Activated CD4-positive, alpha-beta memory T cell treated with anti-CD3 and anti-CD28 coated beads for 36 hours (primary cell): ENCODE measurements at regions not wholly inside any gene's neighbourhood (a gene's known extent, or its start where the extent isn't known, plus 50 kb on each side); places are given as distances from the start of the nearest gene placed in this dataset.

Experiments
- CTCF ChIA-PET: fragments of 350-600 bp; sonication (Branson Sonifier 250); formaldehyde crosslinking; loops from one replicate; lab custom pipeline; 2021; ENCODE audit warnings: antibody characterized with exemption, inconsistent platforms; lab: Charles Lee
- POLR2A ChIA-PET: fragments of 350-600 bp; sonication (Branson Sonifier 250); formaldehyde crosslinking; loops from one replicate; lab custom pipeline; 2021; ENCODE audit warnings: antibody characterized with exemption; lab: Charles Lee
- DNase-seq: peaks from one replicate; pipeline ENCODE4 v3.0.0-alpha.2; 2020
- H3K27ac Mint-ChIP-seq: one replicate; pipeline ENCODE4 v1.8.0; 2021; ENCODE audit warnings: mixed read lengths
- H3K27me3 Mint-ChIP-seq: one replicate; pipeline ENCODE4 v1.8.0; 2021; ENCODE audit warnings: mixed read lengths
- H3K36me3 Mint-ChIP-seq: one replicate; pipeline ENCODE4 v1.8.0; 2021; ENCODE audit warnings: mixed read lengths
- H3K4me1 Mint-ChIP-seq: one replicate; pipeline ENCODE4 v1.8.0; 2021; ENCODE audit warnings: low read depth, mixed read lengths
- H3K4me3 Mint-ChIP-seq: one replicate; pipeline ENCODE4 v1.8.0; 2021; ENCODE audit warnings: mild to moderate bottlenecking, mixed read lengths
- H3K9me3 Mint-ChIP-seq: one replicate; pipeline ENCODE4 v1.8.0; 2021; ENCODE audit warnings: mixed read lengths
- intact Hi-C: fragments of 100-400 bp; cut with micrococcal nuclease; formaldehyde crosslinking; loops from one replicate; pipeline ENCODE4 v1.15.1; 2023

DNA sequence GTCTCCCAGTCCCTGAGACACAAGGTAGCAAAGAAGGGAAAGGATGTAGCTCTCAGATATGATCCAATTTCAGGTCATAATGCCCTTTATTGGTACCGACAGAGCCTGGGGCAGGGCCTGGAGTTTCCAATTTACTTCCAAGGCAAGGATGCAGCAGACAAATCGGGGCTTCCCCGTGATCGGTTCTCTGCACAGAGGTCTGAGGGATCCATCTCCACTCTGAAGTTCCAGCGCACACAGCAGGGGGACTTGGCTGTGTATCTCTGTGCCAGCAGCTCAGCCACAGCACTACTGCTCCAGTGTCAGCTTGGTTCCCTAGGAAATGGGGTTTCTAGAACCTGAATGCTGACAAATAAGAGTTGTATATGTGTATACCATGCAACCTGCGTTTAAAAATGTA, 74.6 kb upstream of the PRSS58 start:
- CTCF ChIA-PET, result interaction anchor here (1.0 to 3.1 kb wide), 2 partner anchors 9 to 13 kb away, joined by 3 to 15 read pairs; no protein-coding TSS in a partner anchor
- Mint-ChIP-seq H3K4me1 (peaks cover 12% of the 10 kb centered on the region), H3K4me3 (peak overlapping the region; percentile 32), H3K36me3 (no peaks in the 10 kb centered on the region), H3K9me3 (no peaks in the 10 kb centered on the region), H3K27ac (no peak overlapping the region), H3K27me3 (peaks cover 15% of the 10 kb centered on the region)
- intact Hi-C loops, result no loop called here
- POLR2A ChIA-PET, result no interaction called here
- DNase-seq, result no peak

- intact Hi-C loops, result no loop called here
- Mint-ChIP-seq H3K36me3 (no peaks in the 10 kb centered on the region), H3K9me3 (no peaks in the 10 kb centered on the region), H3K27ac (peak overlapping the region; percentile 28), H3K27me3 (peaks cover 15% of the 10 kb centered on the region), H3K4me3 (peak overlapping the region; percentile 32), H3K4me1 (peaks cover 9% of the 10 kb centered on the region)
- ChIA-PET POLR2A (no interaction called here), CTCF (interaction anchor here (1.0 to 3.1 kb wide), 2 partner anchors 9 to 12 kb away, joined by 3 to 15 read pairs; no protein-coding TSS in a partner anchor)
- DNase-seq, result no peak
Observed at GRCh38 chr7:142331941-142332340, 74.1 kb upstream of the PRSS58 start.

DNA sequence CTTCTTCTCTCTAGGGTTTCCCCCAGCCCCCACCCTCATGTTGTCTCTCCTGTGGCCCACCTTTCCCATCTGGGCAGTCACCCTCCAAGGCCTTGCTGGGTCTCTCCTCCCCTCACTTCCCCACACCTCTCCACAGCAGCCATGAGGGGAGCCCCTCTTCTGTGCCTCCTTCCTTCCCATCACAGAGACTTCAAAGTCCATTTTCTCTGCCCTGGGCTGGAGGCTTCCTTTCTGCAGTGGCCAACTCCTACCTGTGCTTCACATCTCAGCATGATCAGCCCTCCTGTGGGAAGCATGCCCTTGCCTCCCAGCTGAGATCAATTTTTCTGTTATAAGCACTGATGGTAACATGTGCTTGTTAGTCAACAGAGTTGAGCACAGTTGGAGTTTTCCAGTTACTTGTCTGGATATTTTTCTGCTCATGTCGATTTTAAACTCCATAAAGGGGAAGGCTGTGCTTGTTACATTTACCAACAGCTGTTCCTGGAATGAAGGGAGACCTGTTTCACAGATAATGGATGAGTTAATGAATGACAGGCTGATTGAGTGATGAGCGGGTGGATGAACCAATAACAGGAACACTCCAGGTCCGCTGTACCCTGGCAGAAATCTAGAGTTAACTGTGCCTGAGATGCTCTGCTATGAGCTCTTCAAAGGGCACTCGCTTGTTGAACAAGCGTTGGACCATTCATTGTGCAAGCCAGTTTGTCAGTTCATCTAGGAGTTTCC, 71.4 kb upstream of the PRSS58 start:
- Mint-ChIP-seq H3K36me3 (no peaks in the 10 kb centered on the region), H3K27ac (peak overlapping the region; percentile 59), H3K9me3 (no peaks in the 10 kb centered on the region), H3K27me3 (peaks cover 16% of the 10 kb centered on the region), H3K4me3 (peak overlapping the region; percentile 13), H3K4me1 (peaks cover 17% of the 10 kb centered on the region)
- intact Hi-C loops, result loop anchor here (10.0 kb wide), 1 partner anchor 886 kb away; no protein-coding TSS in a partner anchor
- POLR2A ChIA-PET, result no interaction called here
- CTCF ChIA-PET, result no interaction called here
- DNase-seq, result no peak

DNA sequence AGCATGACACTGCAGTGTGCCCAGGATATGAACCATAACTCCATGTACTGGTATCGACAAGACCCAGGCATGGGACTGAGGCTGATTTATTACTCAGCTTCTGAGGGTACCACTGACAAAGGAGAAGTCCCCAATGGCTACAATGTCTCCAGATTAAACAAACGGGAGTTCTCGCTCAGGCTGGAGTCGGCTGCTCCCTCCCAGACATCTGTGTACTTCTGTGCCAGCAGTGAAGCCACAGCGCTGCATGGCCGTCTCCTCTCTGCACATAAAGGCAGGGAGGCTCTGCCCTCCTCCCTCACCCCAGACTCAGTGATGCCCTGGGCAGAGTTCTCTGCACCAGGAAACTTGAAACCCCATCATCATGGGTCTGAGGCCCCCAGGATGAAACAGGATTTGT, 70.7 kb upstream of the PRSS58 start:
- peaks cover 23% of the 10 kb centered on the region for H3K4me1 Mint-ChIP-seq
- H3K27ac Mint-ChIP-seq, result peak overlapping the region; percentile 59
- CTCF ChIA-PET, result no interaction called here
- intact Hi-C loops, result loop anchor here (10.0 kb wide), 1 partner anchor 886 kb away; no protein-coding TSS in a partner anchor
- peaks cover 16% of the 10 kb centered on the region for H3K27me3 Mint-ChIP-seq
- no peaks in the 10 kb centered on the region for H3K36me3 Mint-ChIP-seq
- POLR2A ChIA-PET, result no interaction called here
- no peak for DNase-seq
- no peak overlapping the region for H3K4me3 Mint-ChIP-seq
- no peaks in the 10 kb centered on the region for H3K9me3 Mint-ChIP-seq

- intact Hi-C loops, result loop anchor here (10.0 kb wide), 1 partner anchor 887 kb away; no protein-coding TSS in a partner anchor
- POLR2A ChIA-PET, result no interaction called here
- CTCF ChIA-PET, result no interaction called here
Observed at GRCh38 chr7:142327628-142328405, 70.0 kb upstream of the PRSS58 start.

GRCh38 chr7:142323706-142324105, 65.8 kb upstream of the PRSS58 start:
- CTCF ChIA-PET, result interaction anchor here (0.6 to 2.7 kb wide), 17 partner anchors 9 to 892 kb away, joined by 3 to 18 read pairs (median 4); no protein-coding TSS in a partner anchor
- peak overlapping the region; percentile 35 for H3K4me3 Mint-ChIP-seq
- H3K27me3 Mint-ChIP-seq, result peaks cover 6% of the 10 kb centered on the region

More at GRCh38 chr7:142327628-142328405, 70.0 kb upstream of the PRSS58 start:
- Mint-ChIP-seq H3K27me3 (peaks cover 16% of the 10 kb centered on the region), H3K9me3 (no peaks in the 10 kb centered on the region), H3K4me3 (peak overlapping the region; percentile 50), H3K36me3 (no peaks in the 10 kb centered on the region), H3K4me1 (peaks cover 24% of the 10 kb centered on the region), H3K27ac (peak overlapping the region; percentile 82)
- no peak for DNase-seq

GRCh38 chr7:142321391-142321790, 63.5 kb upstream of the PRSS58 start:
- no peaks in the 10 kb centered on the region for H3K36me3 Mint-ChIP-seq
- H3K27me3 Mint-ChIP-seq, result no peaks in the 10 kb centered on the region
- H3K4me3 Mint-ChIP-seq, result peak overlapping the region; percentile 37
- H3K9me3 Mint-ChIP-seq, result no peaks in the 10 kb centered on the region
- intact Hi-C loops, result loop anchor here (5.0 to 10.0 kb wide), 3 partner anchors 536 to 893 kb away; partner anchors contain the start of gene EPHB6
- POLR2A ChIA-PET, result interaction anchor here (1.0 kb wide), 2 partner anchors 467 to 476 kb away, joined by 3 read pairs; no protein-coding TSS in a partner anchor
- H3K27ac Mint-ChIP-seq, result peak overlapping the region; percentile 57
- CTCF ChIA-PET, result interaction anchor here (1.5 to 3.1 kb wide), 2 partner anchors 17 to 545 kb away, joined by 4 to 16 read pairs; no protein-coding TSS in a partner anchor
- peaks cover 23% of the 10 kb centered on the region for H3K4me1 Mint-ChIP-seq
- DNase-seq, result no peak

More at GRCh38 chr7:142323706-142324105, 65.8 kb upstream of the PRSS58 start:
- H3K9me3 Mint-ChIP-seq, result no peaks in the 10 kb centered on the region
- peak; percentile 75 for DNase-seq
- no peaks in the 10 kb centered on the region for H3K36me3 Mint-ChIP-seq
- H3K4me1 Mint-ChIP-seq, result peaks cover 33% of the 10 kb centered on the region
- POLR2A ChIA-PET, result interaction anchor here (0.7 kb wide), 1 partner anchor 482 kb away, joined by 4 read pairs; no protein-coding TSS in a partner anchor
- intact Hi-C loops, result loop anchor here (2.0 to 10.0 kb wide), 4 partner anchors 13 to 891 kb away; partner anchors contain the start of gene EPHB6
- H3K27ac Mint-ChIP-seq, result peak overlapping the region; percentile 43

DNA sequence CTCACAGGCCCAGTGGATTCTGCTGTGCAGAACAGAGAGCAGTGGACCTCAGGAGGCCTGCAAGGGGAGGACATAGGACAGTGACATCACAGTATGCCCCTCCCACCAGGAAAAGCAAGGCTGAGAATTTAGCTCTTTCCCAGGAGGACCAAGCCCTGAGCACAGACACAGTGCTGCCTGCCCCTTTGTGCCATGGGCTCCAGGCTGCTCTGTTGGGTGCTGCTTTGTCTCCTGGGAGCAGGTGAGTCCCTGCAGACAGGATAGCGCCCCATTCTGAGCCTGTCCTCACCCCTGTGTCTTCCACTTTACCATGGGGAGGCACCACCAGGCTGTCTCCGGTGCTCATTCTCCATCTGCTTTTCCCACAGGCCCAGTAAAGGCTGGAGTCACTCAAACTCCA, 63.0 kb upstream of the PRSS58 start:
- no peaks in the 10 kb centered on the region for H3K27me3 Mint-ChIP-seq
- no peaks in the 10 kb centered on the region for H3K36me3 Mint-ChIP-seq
- no peak for DNase-seq
- CTCF ChIA-PET, result interaction anchor here (1.0 to 3.1 kb wide), 7 partner anchors 11 to 683 kb away, joined by 3 to 16 read pairs (median 13); no protein-coding TSS in a partner anchor
- no peaks in the 10 kb centered on the region for H3K9me3 Mint-ChIP-seq
- POLR2A ChIA-PET, result interaction anchor here (1.0 kb wide), 2 partner anchors 468 to 477 kb away, joined by 3 read pairs; no protein-coding TSS in a partner anchor
- H3K27ac Mint-ChIP-seq, result peak overlapping the region; percentile 57
- H3K4me1 Mint-ChIP-seq, result peaks cover 22% of the 10 kb centered on the region
- intact Hi-C loops, result loop anchor here (1.0 to 10.0 kb wide), 4 partner anchors 488 to 894 kb away; partner anchors contain the start of gene EPHB6
- H3K4me3 Mint-ChIP-seq, result peak overlapping the region; percentile 37

- H3K36me3 Mint-ChIP-seq, result no peaks in the 10 kb centered on the region
- peak; percentile 66 for DNase-seq
- H3K27me3 Mint-ChIP-seq, result no peaks in the 10 kb centered on the region
- intact Hi-C loops, result loop anchor here (1.0 to 10.0 kb wide), 4 partner anchors 489 to 895 kb away; partner anchors contain the start of gene EPHB6
- H3K27ac Mint-ChIP-seq, result peak overlapping the region; percentile 61
- no peaks in the 10 kb centered on the region for H3K9me3 Mint-ChIP-seq
- CTCF ChIA-PET, result interaction anchor here (0.7 to 3.1 kb wide), 14 partner anchors 11 to 683 kb away, joined by 3 to 22 read pairs (median 4); no protein-coding TSS in a partner anchor
- peak overlapping the region; percentile 34 for H3K4me3 Mint-ChIP-seq
- peaks cover 20% of the 10 kb centered on the region for H3K4me1 Mint-ChIP-seq
- POLR2A ChIA-PET, result no interaction called here
Observed at GRCh38 chr7:142319970-142320369, 62.1 kb upstream of the PRSS58 start.

DNA sequence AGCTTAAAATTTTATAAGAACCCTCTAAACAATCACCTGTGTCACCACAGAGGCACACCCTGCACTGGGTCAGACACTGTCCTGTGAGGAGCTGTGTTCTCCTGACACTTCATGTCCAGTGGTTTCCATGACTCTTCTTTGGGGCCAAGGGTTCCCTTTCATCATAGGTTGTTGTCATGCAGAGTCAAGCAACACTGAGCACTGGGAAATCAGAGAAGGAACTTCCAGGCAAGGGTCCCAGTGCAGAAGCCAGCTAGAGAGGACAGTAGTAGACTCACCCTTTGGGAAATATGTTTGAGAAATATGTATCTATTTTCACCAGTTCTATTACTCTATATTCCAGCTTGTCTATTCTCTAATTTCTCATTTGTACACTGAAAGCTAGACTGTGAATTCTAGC, 56.4 kb upstream of the PRSS58 start:
- ChIA-PET POLR2A (interaction anchor here (0.6 kb wide), 1 partner anchor 1118 kb away, joined by 7 read pairs; no protein-coding TSS in a partner anchor), CTCF (interaction anchor here (1.3 to 3.9 kb wide), 2 partner anchors 9 to 11 kb away, joined by 7 to 38 read pairs; no protein-coding TSS in a partner anchor)
- peaks cover 6% of the 10 kb centered on the region for H3K4me1 Mint-ChIP-seq
- H3K27ac Mint-ChIP-seq, result no peak overlapping the region
- H3K27me3 Mint-ChIP-seq, result peaks cover 4% of the 10 kb centered on the region
- H3K9me3 Mint-ChIP-seq, result no peaks in the 10 kb centered on the region
- H3K36me3 Mint-ChIP-seq, result no peaks in the 10 kb centered on the region
- DNase-seq, result no peak
- intact Hi-C loops, result no loop called here
- no peak overlapping the region for H3K4me3 Mint-ChIP-seq

- peaks cover 5% of the 10 kb centered on the region for H3K27me3 Mint-ChIP-seq
- peaks cover 6% of the 10 kb centered on the region for H3K4me1 Mint-ChIP-seq
- intact Hi-C loops, result no loop called here
- no peak overlapping the region for H3K27ac Mint-ChIP-seq
- peak; percentile 56 for DNase-seq
- no peaks in the 10 kb centered on the region for H3K9me3 Mint-ChIP-seq
- ChIA-PET POLR2A (interaction anchor here (0.6 to 2.0 kb wide), 2 partner anchors 494 to 1119 kb away, joined by 5 to 7 read pairs; no protein-coding TSS in a partner anchor), CTCF (interaction anchor here (1.2 to 3.9 kb wide), 3 partner anchors 10 kb away, joined by 4 to 38 read pairs (median 7); no protein-coding TSS in a partner anchor)
- no peak overlapping the region for H3K4me3 Mint-ChIP-seq
- H3K36me3 Mint-ChIP-seq, result no peaks in the 10 kb centered on the region
Observed at GRCh38 chr7:142313528-142313927, 55.7 kb upstream of the PRSS58 start.
